Fibroblast of peridontal ligament (primary cell): ENCODE measurements at regions not wholly inside any gene's neighbourhood (a gene's known extent, or its start where the extent isn't known, plus 50 kb on each side); places are given as distances from the start of the nearest gene placed in this dataset.

Source experiments
- DNase-seq: peaks from one replicate; pipeline ENCODE4 v3.0.0-alpha.2; 2010; ENCODE audit errors: extremely low read depth

- DNase-seq, result no peak
These were observed 547.7 kb upstream of the ZEB2 start for GRCh38 chr2:145067549-145068030.

GRCh38 chr2:145066856-145067548 lies 547.1 kb upstream of the ZEB2 start:
- peak; percentile 31 for DNase-seq

GRCh38 chr2:145066151-145066661 lies 546.3 kb upstream of the ZEB2 start:
- DNase-seq, result peak; percentile 53

- DNase-seq, result peak; percentile 63
These were observed 545.4 kb upstream of the ZEB2 start for GRCh38 chr2:145065342-145065741.

DNA sequence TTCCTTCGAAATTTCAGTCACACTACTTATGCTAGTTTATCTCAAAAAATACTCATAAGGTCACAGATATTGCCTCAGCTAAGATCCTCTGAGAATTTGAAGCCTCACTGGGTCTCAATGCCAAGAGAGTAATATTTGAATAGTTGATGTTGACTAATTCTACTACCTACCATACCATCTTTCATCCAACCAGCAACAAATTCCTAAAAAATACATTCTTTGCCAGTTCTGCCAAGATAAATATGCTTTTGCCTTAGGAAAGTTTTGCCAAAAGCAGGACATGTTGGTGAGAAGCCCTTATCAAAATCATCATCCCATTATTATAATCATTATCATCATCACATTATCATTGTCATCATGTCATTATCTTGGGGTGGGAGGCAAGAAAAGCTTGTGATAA lies 544.6 kb upstream of the ZEB2 start:
- DNase-seq, result peak; percentile 38

DNA sequence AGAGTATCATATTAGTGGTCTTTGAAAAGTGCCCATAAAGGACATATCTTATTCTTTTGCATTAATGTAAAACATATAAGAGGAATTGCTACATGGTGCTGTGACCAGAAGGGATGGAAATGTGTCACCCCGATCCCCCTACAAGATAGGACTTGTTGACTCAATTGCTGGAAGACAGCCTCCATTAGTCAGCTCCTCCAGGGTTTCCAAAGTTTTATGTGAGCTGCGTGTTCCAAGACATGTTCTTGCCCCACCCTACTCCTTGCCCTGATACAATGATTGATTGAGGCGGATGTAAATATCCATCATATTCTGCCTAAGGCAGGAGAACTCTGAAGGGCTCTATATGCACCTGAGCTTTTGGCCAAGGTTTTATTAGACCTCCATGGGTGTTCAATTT lies 541.0 kb upstream of the ZEB2 start:
- no peak for DNase-seq

- no peak for DNase-seq
These were observed 540.0 kb upstream of the ZEB2 start for GRCh38 chr2:145059914-145060313.

DNA sequence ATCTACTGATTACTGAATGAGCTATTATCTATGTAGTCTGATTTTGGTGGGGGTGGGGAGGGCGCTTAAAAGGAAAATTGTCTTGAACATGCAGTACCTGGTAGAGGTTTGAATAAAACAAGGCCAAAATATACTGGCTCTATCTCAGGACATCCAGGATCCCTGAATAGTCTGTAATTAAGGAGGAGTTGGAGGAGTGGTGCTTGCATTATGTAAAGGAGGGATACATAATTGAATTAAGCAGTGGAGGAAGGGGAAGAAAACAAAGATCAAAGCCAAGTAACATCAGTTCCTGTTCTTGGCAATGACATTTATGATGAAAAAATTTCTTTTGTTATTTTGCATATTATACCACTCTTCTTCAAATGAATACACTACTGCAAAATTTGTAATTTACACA lies 539.4 kb upstream of the ZEB2 start:
- no peak for DNase-seq

DNA sequence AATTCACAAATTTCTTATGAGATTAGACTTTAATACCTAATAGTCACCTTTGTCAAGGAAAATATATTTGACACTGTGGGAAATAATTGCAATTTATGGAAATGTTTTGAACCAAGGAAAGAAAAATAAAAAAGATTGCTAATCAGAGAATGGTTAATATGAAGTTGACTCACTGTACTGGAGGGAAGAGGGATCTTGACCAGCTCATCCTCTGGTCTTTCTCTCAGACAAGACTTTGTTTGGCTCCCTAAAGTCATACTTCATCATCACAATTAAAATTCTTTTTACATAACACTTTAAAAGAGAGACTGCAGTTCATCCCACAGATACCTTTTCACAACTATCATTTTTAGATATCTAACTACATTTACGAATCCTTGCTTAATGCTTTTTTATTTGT lies 538.5 kb upstream of the ZEB2 start:
- DNase-seq, result no peak

DNA sequence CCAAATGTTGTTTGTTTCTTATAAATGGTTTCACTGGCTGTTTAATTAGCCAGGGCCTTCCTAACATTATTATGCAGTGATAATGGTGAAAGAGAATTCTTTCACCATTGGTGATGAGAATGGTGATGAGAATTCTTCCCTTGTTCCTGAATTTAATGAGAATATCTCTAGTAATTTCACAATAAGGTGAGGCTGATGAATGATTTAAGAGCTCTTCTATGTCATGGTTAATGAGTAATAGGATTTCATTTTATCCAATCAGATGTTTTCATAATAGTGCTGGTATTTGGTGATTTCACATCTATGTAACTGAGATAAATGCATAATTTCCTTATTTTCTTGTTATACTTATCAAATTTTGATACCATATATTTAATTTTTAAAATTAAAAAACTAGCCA lies 535.7 kb upstream of the ZEB2 start:
- no peak for DNase-seq

GRCh38 chr2:145050134-145050533 lies 530.2 kb upstream of the ZEB2 start:
- DNase-seq, result no peak

- DNase-seq, result no peak
These were observed 529.6 kb upstream of the ZEB2 start for GRCh38 chr2:145049475-145049874.

GRCh38 chr2:145047554-145047953 lies 527.6 kb upstream of the ZEB2 start:
- no peak for DNase-seq

GRCh38 chr2:145044491-145044890 lies 524.6 kb upstream of the ZEB2 start:
- DNase-seq, result no peak

DNA sequence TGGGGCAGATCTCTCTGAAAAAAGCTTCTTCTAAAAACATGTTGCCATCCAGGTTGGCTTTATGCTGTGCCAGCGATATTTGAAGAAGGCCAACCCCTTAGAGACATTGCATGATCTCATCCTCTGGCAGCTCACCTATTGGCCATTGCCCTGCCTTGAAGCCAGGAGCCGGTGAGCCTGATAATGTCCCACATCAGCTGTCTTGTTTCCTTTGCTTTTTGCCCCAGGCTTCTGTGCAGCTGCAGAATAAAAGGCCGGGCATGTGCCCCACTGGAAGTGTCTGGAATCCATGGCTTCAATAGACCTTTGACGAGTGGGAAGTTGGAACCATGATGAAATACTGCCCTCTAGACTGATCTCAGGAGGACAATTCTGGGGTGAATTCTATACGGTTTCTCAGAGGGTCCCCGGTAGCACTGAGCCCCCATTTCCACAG lies 523.5 kb upstream of the ZEB2 start:
- DNase-seq, result no peak

DNA sequence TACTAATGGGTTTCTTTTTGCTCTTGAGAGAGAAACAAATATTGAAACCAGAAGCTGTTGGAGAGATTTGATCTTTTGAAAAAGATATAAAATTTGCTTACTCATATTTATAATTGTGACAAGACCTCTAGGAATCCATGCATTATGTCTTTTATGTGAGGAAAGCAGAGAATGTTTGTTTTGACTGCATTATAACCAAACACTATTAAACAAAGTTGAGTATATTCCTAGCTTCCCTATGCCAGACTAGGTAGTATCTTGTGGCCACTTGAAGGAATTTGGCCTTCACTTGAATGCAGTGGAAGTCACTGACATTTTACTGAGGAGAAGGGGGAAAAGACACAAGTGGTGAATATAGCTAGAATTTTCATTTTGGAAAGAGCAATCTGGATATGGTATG lies 521.8 kb upstream of the ZEB2 start:
- no peak for DNase-seq

DNA sequence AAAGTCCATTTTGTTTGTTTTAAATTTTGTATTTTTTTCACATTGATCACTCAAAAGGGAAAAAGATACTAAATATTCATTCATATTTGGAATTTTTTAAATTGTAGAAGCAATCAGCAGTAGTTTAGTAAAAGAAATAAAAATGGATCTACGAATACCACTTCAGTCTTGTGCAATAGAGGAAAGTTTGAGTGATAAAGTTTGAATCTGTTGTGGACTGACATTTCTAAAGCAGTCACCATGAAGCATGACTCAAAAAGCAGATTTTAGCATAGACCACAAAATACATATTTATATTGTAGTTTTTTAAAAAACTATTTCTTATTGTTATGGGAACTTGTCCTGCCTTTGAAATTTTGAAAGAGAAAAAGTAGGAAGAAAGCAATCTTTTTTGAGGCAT lies 520.5 kb upstream of the ZEB2 start:
- peak; percentile 61 for DNase-seq

DNA sequence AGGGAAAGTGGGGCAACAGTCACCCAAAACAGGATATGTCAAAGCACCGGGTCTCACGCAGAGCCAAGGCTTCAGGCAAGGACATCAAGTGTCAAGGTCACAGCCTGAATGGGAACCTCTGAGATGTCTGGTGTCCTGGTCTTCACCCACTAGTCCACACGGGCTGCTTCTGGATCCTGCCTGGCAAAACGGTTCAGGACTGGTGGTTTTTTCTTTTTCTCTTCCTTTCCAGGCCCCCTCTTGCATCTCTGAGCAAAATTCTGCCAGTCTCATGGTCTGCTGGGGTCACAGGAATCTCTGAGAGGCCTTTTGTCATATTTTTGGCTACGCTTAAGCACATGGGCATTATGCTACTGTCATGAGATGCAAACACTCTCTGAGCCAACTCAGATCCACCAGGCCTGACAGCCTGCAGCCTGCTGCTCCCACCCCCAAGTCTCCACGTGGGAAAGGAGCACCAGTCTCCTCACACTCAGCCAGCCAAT lies 518.2 kb upstream of the ZEB2 start:
- no peak for DNase-seq

- peak; percentile 85 for DNase-seq
These were observed 516.6 kb upstream of the ZEB2 start for GRCh38 chr2:145036421-145037011.

GRCh38 chr2:145034511-145034910 lies 514.6 kb upstream of the ZEB2 start:
- DNase-seq, result peak; percentile 78

DNA sequence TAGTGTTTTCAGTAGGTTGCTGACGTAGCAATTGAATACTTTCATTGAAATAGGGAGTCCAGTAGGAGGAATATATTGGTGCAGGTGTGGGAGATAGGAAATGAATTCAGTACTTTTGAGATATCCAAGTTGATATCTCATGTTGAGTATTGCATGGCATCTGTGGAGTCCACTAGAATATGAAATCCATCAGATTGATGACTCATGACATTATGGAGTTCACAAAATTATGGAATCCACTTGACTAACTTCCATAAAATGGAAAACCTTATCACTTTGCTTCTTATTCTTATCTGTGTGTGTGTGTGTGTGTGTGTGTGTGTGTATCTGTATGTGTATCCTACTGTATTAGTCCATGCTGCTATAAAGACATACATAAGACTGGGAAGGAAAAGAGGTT lies 513.5 kb upstream of the ZEB2 start:
- no peak for DNase-seq

GRCh38 chr2:145032791-145033190 lies 512.9 kb upstream of the ZEB2 start:
- no peak for DNase-seq

GRCh38 chr2:145029873-145030272 lies 510.0 kb upstream of the ZEB2 start:
- DNase-seq, result no peak
